ENCODE measurements at regions not wholly inside any gene's neighbourhood (a gene's known extent, or its start where the extent isn't known, plus 50 kb on each side); places are given as distances from the start of the nearest gene placed in this dataset.
"Not testable (repeated sequence)": the region's sequence is repeated elsewhere in the genome, so short reads cannot be mapped to it uniquely, and the experiment has no call there.

GRCh38 chr14:22202313-22202712 lies 386.7 kb downstream of the DAD1 start:
- 65 to 73% methylated on average over 2 of the region's 2 CpGs for WGBS, 2 donors
- Histone ChIP-seq H3K4me3 (no peak overlapping the region), H3K27ac (no peak overlapping the region), H3K4me1 (no peaks in the 10 kb centered on the region), H3K27me3 (no peaks in the 10 kb centered on the region), H3K9me3 (no peaks in the 10 kb centered on the region), H3K36me3 (no peaks in the 10 kb centered on the region)
- TF ChIP-seq POLR2A (IDR thresholded peaks at IDR 0.05) (no peak), CTCF (IDR thresholded peaks at IDR 0.05) (no peak), EP300 (IDR thresholded peaks at IDR 0.05) (no peak), POLR2AphosphoS5 (IDR thresholded peaks at IDR 0.05) (no peak)
- no peak for DNase-seq
- no peak for ATAC-seq (ENCODE audit: low FRiP score in 2 of 2)

GRCh38 chr14:22200977-22201605 lies 387.9 kb downstream of the DAD1 start:
- no peak for TF ChIP-seq POLR2AphosphoS5 (IDR thresholded peaks at IDR 0.05)
- TF ChIP-seq EP300 (IDR thresholded peaks at IDR 0.05), result no peak
- TF ChIP-seq POLR2A (IDR thresholded peaks at IDR 0.05), result no peak
- peak in 5 of 6 experiments; percentile 30 to 56 (median 50) for TF ChIP-seq CTCF (IDR thresholded peaks at IDR 0.05)
- H3K4me1 ChIP-seq, result no peaks in the 10 kb centered on the region
- no peaks in the 10 kb centered on the region for H3K36me3 ChIP-seq
- no peaks in the 10 kb centered on the region for H3K27me3 ChIP-seq
- H3K4me3 ChIP-seq, result no peak overlapping the region
- no peak overlapping the region for H3K27ac ChIP-seq
- DNase-seq (peak in 1 of 2 donors; percentile 24), ATAC-seq (ENCODE audit: low FRiP score in 2 of 2) (peak; percentile 57 to 64)
- 0 to 5% methylated on average over 1 of the region's 1 CpG for WGBS, 2 donors
- no peaks in the 10 kb centered on the region for H3K9me3 ChIP-seq

GRCh38 chr14:22200131-22200530 lies 388.9 kb downstream of the DAD1 start:
- not testable (repeated sequence) for ATAC-seq (ENCODE audit: low FRiP score in 2 of 2); DNase-seq; H3K4me1 ChIP-seq; H3K27me3 ChIP-seq; H3K4me3 ChIP-seq; H3K9me3 ChIP-seq; H3K27ac ChIP-seq; H3K36me3 ChIP-seq
- WGBS, 2 donors, result 83 to 93% methylated on average over 2 of the region's 2 CpGs

GRCh38 chr14:22194664-22195063 lies 394.4 kb downstream of the DAD1 start:
- WGBS, 2 donors, result 47 to 51% methylated on average over 2 of the region's 2 CpGs
- DNase-seq, result no peak
- H3K9me3 ChIP-seq, result no peaks in the 10 kb centered on the region
- H3K27ac ChIP-seq, result no peak overlapping the region
- no peaks in the 10 kb centered on the region for H3K4me1 ChIP-seq
- H3K4me3 ChIP-seq, result no peak overlapping the region
- H3K27me3 ChIP-seq, result no peaks in the 10 kb centered on the region
- ATAC-seq (ENCODE audit: low FRiP score in 2 of 2), result no peak
- no peaks in the 10 kb centered on the region for H3K36me3 ChIP-seq
- no peak for TF ChIP-seq POLR2A (IDR thresholded peaks at IDR 0.05)
- TF ChIP-seq CTCF (IDR thresholded peaks at IDR 0.05), result no peak
- TF ChIP-seq EP300 (IDR thresholded peaks at IDR 0.05), result no peak
- no peak for TF ChIP-seq POLR2AphosphoS5 (IDR thresholded peaks at IDR 0.05)

- H3K4me1 ChIP-seq, result no peaks in the 10 kb centered on the region
- 71 to 72% methylated on average over 10 of the region's 10 CpGs for WGBS, 2 donors
- H3K9me3 ChIP-seq, result no peaks in the 10 kb centered on the region
- ATAC-seq (ENCODE audit: low FRiP score in 2 of 2), result no peak
- H3K36me3 ChIP-seq, result no peaks in the 10 kb centered on the region
- H3K27me3 ChIP-seq, result no peaks in the 10 kb centered on the region
- TF ChIP-seq POLR2A (IDR thresholded peaks at IDR 0.05) (no peak), EP300 (IDR thresholded peaks at IDR 0.05) (no peak), POLR2AphosphoS5 (IDR thresholded peaks at IDR 0.05) (no peak), CTCF (IDR thresholded peaks at IDR 0.05) (no peak)
- H3K4me3 ChIP-seq, result no peak overlapping the region
- DNase-seq, result no peak
- H3K27ac ChIP-seq, result no peak overlapping the region
These were observed 398.4 kb downstream of the DAD1 start for GRCh38 chr14:22190411-22191191.

Measured in upper lobe of left lung (tissue), 6 donors.